ENCODE measurements at regions not wholly inside any gene's neighbourhood (a gene's known extent, or its start where the extent isn't known, plus 50 kb on each side); places are given as distances from the start of the nearest gene placed in this dataset.

DNA sequence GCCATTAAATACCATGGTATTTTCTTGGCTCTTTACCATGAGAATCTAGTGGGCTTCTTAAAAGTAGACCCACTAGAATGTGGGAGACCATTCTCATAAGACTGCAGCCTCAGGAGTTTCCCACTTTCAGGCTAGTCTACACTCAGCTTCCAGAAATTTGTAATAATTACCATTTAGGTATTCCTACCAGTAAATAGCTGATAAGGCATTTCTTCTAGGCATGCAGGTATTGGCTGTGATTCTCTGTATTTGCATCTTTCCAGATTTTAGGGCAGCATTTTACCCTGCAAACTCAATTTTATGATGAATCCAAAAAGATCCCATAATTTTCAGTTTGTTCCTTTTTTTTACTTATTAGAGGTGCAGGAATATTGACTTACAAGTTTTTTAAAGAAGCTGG is 496.6 kb downstream of the TRAM1L1 start:
- H3K4me3 ChIP-seq: no peak overlapping the region
- DNase-seq: no peak
- no peak overlapping the region for H3K27ac ChIP-seq
- no peaks in the 10 kb centered on the region for H3K27me3 ChIP-seq
- intact Hi-C loops (cut with DNase I; ENCODE audit: low total_unique reads): no loop called here
- TF ChIP-seq POLR2A (IDR thresholded peaks at IDR 0.05): no peak
- TF ChIP-seq, protein P1, sequence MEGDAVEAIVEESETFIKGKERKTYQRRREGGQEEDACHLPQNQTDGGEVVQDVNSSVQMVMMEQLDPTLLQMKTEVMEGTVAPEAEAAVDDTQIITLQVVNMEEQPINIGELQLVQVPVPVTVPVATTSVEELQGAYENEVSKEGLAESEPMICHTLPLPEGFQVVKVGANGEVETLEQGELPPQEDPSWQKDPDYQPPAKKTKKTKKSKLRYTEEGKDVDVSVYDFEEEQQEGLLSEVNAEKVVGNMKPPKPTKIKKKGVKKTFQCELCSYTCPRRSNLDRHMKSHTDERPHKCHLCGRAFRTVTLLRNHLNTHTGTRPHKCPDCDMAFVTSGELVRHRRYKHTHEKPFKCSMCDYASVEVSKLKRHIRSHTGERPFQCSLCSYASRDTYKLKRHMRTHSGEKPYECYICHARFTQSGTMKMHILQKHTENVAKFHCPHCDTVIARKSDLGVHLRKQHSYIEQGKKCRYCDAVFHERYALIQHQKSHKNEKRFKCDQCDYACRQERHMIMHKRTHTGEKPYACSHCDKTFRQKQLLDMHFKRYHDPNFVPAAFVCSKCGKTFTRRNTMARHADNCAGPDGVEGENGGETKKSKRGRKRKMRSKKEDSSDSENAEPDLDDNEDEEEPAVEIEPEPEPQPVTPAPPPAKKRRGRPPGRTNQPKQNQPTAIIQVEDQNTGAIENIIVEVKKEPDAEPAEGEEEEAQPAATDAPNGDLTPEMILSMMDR (IDR thresholded peaks at IDR 0.05): no peak
- H3K36me3 ChIP-seq: no peaks in the 10 kb centered on the region
- no peaks in the 10 kb centered on the region for H3K4me1 ChIP-seq
- H3K9me3 ChIP-seq: no peaks in the 10 kb centered on the region

GRCh38 chr4:116585246-116585645 is 500.1 kb downstream of the TRAM1L1 start:
- TF ChIP-seq POLR2A (IDR thresholded peaks at IDR 0.05): no peak
- TF ChIP-seq, protein P1 (IDR thresholded peaks at IDR 0.05): no peak
- Histone ChIP-seq H3K36me3 (no peaks in the 10 kb centered on the region), H3K4me1 (no peaks in the 10 kb centered on the region), H3K9me3 (no peaks in the 10 kb centered on the region), H3K4me3 (no peak overlapping the region), H3K27ac (no peak overlapping the region), H3K27me3 (no peaks in the 10 kb centered on the region)
- no peak for DNase-seq
- intact Hi-C loops (cut with DNase I; ENCODE audit: low total_unique reads): no loop called here

GRCh38 chr4:116577321-116577720 is 508.1 kb downstream of the TRAM1L1 start:
- intact Hi-C loops (cut with DNase I; ENCODE audit: low total_unique reads): no loop called here
- no peak overlapping the region for H3K4me3 ChIP-seq
- DNase-seq: no peak
- no peaks in the 10 kb centered on the region for H3K27me3 ChIP-seq
- TF ChIP-seq, protein P1 (IDR thresholded peaks at IDR 0.05): no peak
- H3K4me1 ChIP-seq: no peaks in the 10 kb centered on the region
- H3K27ac ChIP-seq: no peak overlapping the region
- no peaks in the 10 kb centered on the region for H3K36me3 ChIP-seq
- H3K9me3 ChIP-seq: no peaks in the 10 kb centered on the region

GRCh38 chr4:116573540-116573939 is 511.8 kb downstream of the TRAM1L1 start:
- Histone ChIP-seq H3K36me3 (no peaks in the 10 kb centered on the region), H3K9me3 (no peaks in the 10 kb centered on the region), H3K27me3 (no peaks in the 10 kb centered on the region), H3K27ac (no peak overlapping the region), H3K4me1 (no peaks in the 10 kb centered on the region), H3K4me3 (no peak overlapping the region)
- TF ChIP-seq POLR2A (IDR thresholded peaks at IDR 0.05): no peak
- TF ChIP-seq, protein P1 (IDR thresholded peaks at IDR 0.05): no peak
- intact Hi-C loops (cut with DNase I; ENCODE audit: low total_unique reads): no loop called here
- no peak for DNase-seq

DNA sequence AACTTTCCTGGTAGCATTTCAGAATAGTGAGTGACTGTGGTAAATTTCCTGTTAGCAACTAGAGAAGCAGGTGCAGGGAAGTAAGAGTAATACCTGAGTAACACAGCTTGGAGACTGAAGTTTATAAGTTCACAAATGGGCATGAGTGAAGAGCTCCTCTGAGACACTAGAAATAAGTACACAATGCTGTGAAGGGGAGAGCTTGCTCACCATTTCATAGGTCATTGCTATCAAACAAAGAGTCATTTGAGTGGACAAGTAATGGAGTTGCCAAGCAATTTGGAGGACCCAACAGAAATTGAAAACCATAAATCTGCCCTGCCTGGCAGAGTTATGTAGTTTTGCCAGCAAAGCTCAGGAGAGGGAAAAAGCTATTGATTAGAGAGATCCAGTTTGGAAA is 523.6 kb downstream of the TRAM1L1 start:
- Histone ChIP-seq H3K27me3 (no peaks in the 10 kb centered on the region), H3K4me1 (no peaks in the 10 kb centered on the region), H3K4me3 (no peak overlapping the region), H3K9me3 (no peaks in the 10 kb centered on the region), H3K27ac (no peak overlapping the region), H3K36me3 (no peaks in the 10 kb centered on the region)
- TF ChIP-seq POLR2A (IDR thresholded peaks at IDR 0.05): no peak
- TF ChIP-seq, protein P1 (IDR thresholded peaks at IDR 0.05): no peak
- intact Hi-C loops (cut with DNase I; ENCODE audit: low total_unique reads): no loop called here
- DNase-seq: no peak
